ENCODE measurements at regions not wholly inside any gene's neighbourhood (a gene's known extent, or its start where the extent isn't known, plus 50 kb on each side); places are given as distances from the start of the nearest gene placed in this dataset.

- TF ChIP-seq, protein P1, sequence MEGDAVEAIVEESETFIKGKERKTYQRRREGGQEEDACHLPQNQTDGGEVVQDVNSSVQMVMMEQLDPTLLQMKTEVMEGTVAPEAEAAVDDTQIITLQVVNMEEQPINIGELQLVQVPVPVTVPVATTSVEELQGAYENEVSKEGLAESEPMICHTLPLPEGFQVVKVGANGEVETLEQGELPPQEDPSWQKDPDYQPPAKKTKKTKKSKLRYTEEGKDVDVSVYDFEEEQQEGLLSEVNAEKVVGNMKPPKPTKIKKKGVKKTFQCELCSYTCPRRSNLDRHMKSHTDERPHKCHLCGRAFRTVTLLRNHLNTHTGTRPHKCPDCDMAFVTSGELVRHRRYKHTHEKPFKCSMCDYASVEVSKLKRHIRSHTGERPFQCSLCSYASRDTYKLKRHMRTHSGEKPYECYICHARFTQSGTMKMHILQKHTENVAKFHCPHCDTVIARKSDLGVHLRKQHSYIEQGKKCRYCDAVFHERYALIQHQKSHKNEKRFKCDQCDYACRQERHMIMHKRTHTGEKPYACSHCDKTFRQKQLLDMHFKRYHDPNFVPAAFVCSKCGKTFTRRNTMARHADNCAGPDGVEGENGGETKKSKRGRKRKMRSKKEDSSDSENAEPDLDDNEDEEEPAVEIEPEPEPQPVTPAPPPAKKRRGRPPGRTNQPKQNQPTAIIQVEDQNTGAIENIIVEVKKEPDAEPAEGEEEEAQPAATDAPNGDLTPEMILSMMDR (IDR thresholded peaks at IDR 0.05) = no peak
- TF ChIP-seq ZFX (IDR thresholded peaks at IDR 0.05; ENCODE audit: borderline replicate concordance) = no peak
- H3K27ac ChIP-seq = no peak overlapping the region
These were observed 251.7 kb downstream of the KLF6 start for GRCh38 chr10:3533296-3533695.

DNA sequence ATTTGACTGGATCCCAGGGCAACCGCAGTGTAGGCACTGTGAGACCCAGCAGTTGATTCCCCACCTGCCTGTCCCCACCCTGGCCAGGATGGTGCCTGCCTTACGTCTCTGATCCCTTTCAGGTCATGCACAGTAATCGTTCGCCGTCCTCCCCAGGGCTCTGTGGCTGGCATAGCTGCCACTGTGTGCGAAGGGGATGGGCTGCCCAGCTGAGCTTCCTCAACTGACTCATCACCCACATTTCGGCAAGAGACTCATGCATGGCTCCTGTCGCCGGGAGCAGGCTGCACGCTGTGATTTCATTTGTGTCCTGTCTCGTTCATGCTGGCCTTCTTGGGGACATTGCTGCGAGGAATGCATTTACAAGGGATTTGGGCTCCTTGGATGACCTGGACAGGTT is 252.4 kb downstream of the KLF6 start:
- H3K27ac ChIP-seq = no peak overlapping the region
- no peak for TF ChIP-seq ZFX (IDR thresholded peaks at IDR 0.05; ENCODE audit: borderline replicate concordance)
- TF ChIP-seq, protein P1 (IDR thresholded peaks at IDR 0.05) = no peak

GRCh38 chr10:3531670-3532069 is 253.3 kb downstream of the KLF6 start:
- TF ChIP-seq, protein P1 (IDR thresholded peaks at IDR 0.05) = no peak
- TF ChIP-seq ZFX (IDR thresholded peaks at IDR 0.05; ENCODE audit: borderline replicate concordance) = no peak
- no peak overlapping the region for H3K27ac ChIP-seq

- no peak overlapping the region for H3K27ac ChIP-seq
- TF ChIP-seq, protein P1 (IDR thresholded peaks at IDR 0.05) = no peak
- no peak for TF ChIP-seq ZFX (IDR thresholded peaks at IDR 0.05; ENCODE audit: borderline replicate concordance)
These were observed 254.0 kb downstream of the KLF6 start for GRCh38 chr10:3530783-3531645.

GRCh38 chr10:3530346-3530745 is 254.7 kb downstream of the KLF6 start:
- no peak for TF ChIP-seq ZFX (IDR thresholded peaks at IDR 0.05; ENCODE audit: borderline replicate concordance)
- TF ChIP-seq, protein P1 (IDR thresholded peaks at IDR 0.05) = no peak

DNA sequence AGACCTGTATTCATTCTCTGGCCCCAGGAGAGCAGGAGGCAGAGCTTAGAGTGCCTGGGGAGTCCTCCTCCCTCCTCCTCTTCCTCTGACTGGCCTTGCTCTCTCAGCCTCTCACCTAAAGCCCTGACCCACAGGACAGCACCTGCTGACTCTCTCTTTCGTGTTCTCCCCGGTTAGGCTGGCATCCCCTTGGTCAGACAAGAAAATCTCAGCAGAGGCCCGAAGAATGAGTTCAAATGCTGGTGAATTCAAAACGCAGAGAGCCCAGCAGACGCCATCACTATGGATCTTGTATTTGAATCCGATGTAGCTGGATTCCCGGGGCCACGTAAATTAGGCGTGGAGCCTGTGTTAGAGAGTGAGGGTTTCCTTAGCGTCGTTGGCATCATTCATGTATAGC is 255.3 kb downstream of the KLF6 start:
- no peak overlapping the region for H3K27ac ChIP-seq
- TF ChIP-seq, protein P1 (IDR thresholded peaks at IDR 0.05) = no peak
- no peak for TF ChIP-seq ZFX (IDR thresholded peaks at IDR 0.05; ENCODE audit: borderline replicate concordance)

More at GRCh38 chr10:3530346-3530745, 254.7 kb downstream of the KLF6 start:
- H3K27ac ChIP-seq = no peak overlapping the region

- no peak for TF ChIP-seq ZFX (IDR thresholded peaks at IDR 0.05; ENCODE audit: borderline replicate concordance)
- TF ChIP-seq, protein P1 (IDR thresholded peaks at IDR 0.05) = no peak
- no peak overlapping the region for H3K27ac ChIP-seq
These were observed 256.1 kb downstream of the KLF6 start for GRCh38 chr10:3528823-3529403.

Data from 22Rv1 (cell line).